Hepatocyte (in vitro differentiated cells): ENCODE measurements at regions not wholly inside any gene's neighbourhood (a gene's known extent, or its start where the extent isn't known, plus 50 kb on each side); places are given as distances from the start of the nearest gene placed in this dataset.

ENCODE experiments used
- EZH2 ChIP-seq: fragments of 200-600 bp; sonication (generic); IDR thresholded peaks from 2 replicates; pipeline ENCODE4 v1.6.1; 2016; ENCODE audit warnings: antibody characterized with exemption, mild to moderate bottlenecking, borderline replicate concordance
- TF ChIP-seq, protein P1 (sequence below): fragments of 200-600 bp; sonication (generic); IDR thresholded peaks from 2 replicates; pipeline ENCODE4 v1.5.1; 2016; ENCODE audit warnings: antibody characterized with exemption, mild to moderate bottlenecking; ENCODE audit not compliant: poor library complexity

DNA sequence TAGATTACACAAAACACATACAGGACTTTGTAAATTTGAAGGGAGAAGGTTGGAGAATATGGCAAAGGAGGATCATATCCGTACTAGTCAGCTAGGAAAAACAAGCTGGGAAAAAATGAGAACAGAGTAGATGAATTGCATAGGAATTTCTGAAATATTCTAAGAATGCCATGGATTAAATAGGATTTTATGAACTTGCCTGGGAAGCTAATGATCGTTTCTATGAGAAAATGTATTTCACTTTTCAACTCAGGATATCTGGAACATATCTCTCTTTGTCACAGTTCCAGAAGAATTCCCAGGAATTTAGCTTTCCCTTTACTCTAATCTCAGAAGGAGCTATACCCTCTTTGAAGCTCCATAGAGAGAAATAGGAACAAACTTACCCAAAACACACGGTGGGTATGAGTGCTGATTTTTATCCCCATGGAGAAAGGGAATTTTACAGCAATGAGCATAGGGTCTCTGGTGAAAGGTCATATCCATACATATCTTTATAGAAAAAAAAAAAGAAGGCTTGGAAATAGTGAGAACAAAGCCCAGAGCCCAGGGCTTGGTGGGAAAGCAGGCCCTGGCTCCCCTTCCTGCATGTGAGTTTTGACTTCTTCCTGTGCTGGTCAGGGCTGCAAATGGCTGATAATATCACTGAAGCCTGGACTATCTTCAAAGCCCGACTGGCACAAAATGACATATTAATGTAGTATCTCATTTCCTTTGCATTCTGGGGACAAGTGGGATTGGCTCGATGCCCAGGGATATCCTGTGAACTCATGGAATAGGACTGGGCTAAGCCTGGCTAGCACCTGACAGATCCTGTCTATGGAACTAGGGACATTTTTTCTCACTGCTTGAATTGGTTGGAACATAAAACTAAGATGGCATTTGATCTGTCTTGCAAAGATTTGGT, 136.3 kb downstream of the AEBP2 start:
- TF ChIP-seq EZH2, result no peak
- TF ChIP-seq, protein P1, sequence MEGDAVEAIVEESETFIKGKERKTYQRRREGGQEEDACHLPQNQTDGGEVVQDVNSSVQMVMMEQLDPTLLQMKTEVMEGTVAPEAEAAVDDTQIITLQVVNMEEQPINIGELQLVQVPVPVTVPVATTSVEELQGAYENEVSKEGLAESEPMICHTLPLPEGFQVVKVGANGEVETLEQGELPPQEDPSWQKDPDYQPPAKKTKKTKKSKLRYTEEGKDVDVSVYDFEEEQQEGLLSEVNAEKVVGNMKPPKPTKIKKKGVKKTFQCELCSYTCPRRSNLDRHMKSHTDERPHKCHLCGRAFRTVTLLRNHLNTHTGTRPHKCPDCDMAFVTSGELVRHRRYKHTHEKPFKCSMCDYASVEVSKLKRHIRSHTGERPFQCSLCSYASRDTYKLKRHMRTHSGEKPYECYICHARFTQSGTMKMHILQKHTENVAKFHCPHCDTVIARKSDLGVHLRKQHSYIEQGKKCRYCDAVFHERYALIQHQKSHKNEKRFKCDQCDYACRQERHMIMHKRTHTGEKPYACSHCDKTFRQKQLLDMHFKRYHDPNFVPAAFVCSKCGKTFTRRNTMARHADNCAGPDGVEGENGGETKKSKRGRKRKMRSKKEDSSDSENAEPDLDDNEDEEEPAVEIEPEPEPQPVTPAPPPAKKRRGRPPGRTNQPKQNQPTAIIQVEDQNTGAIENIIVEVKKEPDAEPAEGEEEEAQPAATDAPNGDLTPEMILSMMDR, result no peak
